SIG-M5 treated with dmso at 0.1 percent for 504 hours (cell line): ENCODE measurements at regions not wholly inside any gene's neighbourhood (a gene's known extent, or its start where the extent isn't known, plus 50 kb on each side); places are given as distances from the start of the nearest gene placed in this dataset.

ENCODE experiments used
- DNase-seq: peaks from one replicate; lab custom pipeline; 2025; ENCODE audit not compliant: unreplicated experiment; lab: John Stamatoyannopoulos, UW

DNA sequence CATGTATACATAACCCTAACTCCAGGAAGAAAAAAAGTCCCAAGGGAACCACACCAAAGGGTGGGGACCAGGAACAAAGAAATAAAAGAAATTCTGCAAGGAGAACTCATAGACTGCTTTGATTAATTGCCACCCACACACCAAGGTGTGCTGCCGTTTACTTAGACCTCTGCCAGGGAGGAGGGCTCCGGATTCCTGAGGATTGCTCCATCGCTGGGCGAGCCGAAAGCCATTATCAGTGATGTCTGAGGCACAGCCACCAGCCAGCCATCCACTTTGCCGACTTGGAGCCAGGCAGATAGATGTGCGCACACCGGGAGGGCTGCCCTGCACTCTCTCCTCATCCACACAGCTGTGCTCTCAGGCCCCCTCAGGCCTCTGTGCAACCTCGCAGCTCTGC lies 272.7 kb upstream of the FOXQ1 start:
- DNase-seq = no peak

DNA sequence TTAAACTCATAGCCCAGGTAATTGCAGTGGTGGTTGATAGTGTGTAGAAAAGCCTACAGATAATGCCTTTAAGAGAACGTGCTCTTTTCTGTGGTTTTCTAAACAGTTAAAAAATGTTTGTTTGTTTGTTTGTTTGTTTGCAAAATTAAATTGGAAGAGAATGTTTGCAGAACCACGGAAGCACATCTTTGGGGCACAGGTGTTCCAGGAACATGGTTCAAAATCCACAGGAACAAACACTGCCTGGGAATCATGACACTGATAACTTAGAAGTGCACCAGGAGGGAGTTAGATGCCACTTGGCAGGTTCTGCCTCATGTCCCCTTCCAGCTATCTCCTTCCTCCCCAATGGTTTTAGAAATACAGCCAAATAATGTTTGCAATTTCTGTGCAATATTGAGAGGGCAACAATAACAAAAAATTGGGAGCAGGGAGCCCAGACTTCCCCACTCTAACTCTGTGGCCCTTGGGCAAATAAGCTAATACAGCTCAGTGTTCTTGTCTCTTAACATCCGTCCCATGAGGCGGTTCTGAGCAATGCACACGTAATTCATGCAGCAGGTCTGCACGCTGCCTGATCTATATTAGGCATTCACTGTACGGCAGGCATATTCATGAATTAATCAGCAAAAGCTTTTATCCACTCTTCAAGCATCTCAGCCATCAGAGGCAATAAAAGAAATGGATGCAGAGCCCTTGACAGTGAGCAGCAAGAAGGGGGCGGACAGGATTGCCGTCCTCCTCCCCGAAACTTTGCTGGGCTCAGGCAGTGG lies 274.3 kb upstream of the FOXQ1 start:
- no peak for DNase-seq

DNA sequence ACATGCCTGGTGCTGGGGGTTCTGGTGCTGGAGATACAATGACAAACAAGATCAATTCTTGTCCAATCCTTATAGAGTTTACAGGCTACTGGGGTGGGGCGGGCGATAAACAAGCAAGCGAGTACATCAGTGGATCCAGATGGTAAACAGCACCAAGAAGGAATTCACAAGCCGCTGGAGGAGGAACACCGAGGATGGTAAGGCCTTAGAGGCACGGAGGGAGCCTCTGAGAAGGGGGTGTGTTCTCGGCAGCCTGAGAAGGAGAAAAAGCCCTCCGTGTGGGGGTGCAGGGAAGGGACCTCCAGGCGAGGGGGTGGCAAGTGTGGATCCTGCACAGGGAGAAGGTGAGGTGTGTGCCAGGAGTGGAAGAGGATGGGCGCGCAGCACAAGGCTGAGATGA lies 276.5 kb upstream of the FOXQ1 start:
- DNase-seq = no peak

DNA sequence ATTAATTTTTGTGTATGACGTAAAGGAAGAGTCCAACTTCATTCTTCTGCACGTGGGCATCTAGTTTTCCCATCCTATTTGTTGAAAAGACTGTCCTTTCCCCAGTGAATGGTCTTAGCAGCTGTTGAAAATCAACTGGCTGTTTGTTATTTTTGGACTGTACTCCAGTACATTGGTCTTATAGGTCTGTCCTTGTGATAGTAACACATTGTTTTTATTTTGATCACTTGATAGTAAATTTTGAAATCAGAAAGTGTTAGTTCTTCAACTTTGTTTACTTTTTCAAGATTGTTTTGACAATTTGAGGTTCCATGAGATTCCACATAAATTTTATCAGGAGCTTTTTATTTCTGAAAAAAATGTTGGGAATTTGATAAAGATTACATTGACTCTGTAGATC lies 280.2 kb upstream of the FOXQ1 start:
- DNase-seq = no peak

DNA sequence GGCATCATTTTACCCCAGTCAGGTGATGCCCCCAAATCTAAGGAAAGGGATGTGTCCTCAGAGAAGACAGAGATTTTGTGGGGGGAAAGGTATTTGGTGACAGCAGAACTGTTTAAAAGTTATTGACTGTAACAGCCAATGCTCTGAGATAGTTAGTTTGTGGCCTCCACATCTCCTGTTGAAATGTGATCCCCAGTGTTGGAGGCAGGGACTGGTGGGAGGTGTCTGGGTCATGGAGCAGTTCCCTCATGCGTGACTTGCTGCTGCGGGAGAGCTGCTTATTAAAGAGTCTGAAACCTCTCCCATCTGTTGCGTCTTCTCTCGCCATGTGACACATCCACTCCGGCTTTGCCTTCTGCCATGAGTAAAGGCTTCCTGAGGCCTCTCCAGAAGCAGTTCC lies 282.8 kb upstream of the FOXQ1 start:
- DNase-seq = no peak

DNA sequence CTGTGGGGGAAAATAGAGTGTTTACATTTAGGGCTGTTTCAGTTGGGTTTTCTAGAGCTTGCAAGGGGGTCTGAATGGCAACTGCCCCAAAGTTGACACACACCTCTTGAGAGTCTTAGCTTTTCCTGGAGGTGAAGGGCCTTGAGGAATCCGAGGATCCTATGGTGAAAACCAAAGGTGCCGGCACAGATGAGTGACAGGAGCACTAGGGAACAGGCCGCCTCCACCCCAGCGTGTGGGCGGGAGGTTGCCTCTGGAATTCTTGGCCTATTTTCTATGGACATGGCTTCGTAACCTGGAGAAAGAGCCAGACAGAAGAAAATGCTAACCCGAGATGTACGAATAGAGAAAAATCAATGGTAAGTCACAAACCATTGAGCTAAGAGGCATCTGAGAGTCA lies 283.2 kb upstream of the FOXQ1 start:
- no peak for DNase-seq

DNA sequence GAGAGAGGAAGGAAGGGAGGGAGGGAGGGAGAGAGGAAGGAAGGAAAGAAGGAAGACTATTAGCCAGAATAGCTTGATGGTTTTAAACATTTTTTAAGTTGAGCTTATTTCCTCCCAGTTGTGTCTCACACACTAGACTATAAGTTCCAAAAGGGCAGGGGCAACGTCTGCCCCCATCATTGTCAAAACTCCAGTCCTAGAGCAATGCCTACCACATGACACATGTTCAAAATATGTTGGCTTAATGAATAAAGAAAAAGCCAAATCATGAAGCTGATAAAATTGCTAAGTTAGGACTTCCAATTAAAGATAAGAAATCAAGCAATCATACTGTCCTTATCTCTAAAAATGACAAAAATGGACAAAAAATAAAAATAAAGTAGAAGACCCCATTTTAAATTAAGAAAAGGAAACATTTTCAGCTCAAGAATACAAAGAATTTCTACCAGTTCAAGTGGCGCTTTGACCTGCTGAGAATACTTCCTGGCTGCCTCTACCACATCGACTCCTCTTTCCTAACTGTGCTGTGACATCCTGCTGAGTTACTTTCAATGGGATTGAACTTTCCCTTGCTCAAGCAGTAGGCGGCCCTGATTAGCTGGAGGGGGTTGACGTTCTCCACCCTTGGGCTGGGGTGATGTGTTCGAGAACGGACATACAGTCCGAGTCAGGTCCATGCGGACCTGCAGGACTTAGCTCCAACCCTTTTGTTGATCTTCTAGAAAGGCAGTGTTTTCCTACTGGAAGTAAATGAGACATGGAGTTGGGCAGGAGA lies 283.9 kb upstream of the FOXQ1 start:
- DNase-seq = no peak

DNA sequence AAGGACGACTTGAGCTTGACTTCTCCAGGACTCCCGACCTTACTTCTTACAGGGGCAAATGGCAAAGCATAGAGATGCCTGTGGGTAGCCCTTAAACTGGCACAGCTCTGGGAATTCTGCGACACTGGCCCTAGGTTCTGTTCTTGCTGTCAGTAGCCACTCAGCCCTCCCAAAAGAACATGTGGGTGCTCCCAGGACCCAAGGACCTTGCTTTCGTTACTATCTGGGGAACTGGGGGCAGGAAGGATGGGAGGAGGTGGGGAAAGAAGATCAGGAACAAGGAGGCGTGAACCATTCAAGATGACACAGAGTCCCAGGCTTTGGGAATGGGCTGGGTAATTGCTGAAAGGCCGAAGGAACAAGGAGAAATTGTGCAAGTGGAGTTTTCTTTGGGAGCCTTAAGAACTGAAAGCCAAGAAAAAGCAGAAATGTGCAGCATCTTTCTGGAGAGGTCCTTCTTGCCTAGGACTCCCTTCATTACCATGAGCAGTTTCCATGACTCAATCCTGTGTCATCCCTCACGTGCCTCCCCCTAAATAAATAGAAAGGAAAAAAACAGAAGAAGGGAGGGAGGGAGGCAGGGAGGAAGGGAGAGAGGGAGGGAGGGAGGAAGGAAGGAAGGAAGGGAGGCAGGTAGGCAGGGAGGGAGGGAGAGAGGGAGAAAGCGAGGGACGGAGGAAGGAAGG lies 284.6 kb upstream of the FOXQ1 start:
- no peak for DNase-seq

DNA sequence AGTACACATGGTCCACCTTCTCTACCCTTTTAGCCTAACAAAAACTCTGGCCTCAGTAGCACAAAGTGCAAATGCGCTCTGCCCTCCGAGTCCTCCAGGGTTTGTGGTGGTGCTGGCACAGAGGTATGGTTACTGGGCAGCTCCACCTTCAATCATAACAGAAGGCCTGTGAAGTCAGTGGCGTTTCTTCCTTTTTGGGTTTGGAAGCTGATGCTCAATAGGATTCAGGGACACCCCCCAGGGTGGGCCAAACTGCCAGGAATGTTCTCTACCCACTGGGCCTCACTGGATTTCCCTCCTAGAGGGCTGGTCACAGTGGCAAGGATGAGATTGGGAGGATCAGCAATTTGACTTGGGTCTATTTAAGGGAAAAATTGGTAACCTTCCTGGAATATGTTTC lies 286.1 kb upstream of the FOXQ1 start:
- DNase-seq = no peak

DNA sequence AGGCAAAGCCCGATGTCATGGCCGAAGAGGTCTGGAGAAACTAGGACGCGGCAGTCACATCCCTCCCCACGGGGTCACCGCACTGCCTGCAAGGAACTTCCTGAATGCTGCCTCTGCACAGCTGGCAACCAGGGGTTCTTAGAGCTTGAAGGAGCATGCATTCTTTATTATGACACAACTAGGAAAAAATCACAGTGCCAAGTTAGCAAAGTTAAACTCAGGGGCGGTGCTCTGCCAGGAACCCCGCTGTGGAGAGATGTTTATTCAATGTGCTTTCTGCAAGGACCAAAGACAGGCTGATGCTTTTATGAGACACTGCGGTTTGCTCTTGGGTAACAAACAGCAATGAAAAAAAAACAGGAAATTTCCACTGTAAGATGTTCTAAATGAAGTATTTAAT lies 287.3 kb upstream of the FOXQ1 start:
- DNase-seq = no peak

DNA sequence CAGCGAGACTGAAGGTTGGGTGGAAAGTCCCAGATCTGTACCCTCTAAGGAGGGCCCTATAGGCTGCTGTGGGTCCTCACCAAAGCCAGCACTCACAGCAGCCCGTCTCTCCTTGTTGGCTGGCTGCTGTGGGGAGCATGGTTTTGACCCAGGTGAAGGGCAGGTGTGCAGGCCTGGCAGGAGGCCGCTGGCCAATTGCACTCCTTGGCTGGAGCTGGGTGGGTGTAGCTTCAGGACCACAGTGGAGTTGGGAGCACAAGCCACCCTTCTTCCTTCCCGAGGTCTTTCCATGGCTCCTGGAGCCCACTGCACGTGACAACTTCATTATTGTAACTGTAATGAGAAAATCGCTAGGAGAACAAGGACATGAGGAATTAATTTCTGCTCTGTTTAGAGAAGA lies 287.7 kb upstream of the FOXQ1 start:
- DNase-seq = no peak

DNA sequence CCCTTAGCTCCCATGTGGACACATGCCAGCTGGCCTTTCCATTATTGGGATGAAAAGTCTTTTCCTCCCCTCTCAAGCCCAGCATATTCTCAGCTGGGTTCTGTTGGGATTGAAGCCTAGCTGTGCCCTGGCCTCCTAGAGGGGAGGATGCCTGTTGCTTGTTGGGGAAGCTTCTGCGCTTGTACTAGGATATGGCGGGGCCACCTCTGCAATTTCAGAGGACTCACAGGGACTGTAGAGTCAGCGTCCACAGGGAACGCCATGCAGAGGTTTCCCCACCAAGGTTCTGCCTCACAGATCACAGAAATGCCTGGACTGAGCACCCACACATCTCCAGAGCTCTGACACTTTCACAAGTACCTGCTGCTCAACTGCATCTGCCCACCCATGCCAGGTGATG lies 288.7 kb upstream of the FOXQ1 start:
- DNase-seq = no peak

DNA sequence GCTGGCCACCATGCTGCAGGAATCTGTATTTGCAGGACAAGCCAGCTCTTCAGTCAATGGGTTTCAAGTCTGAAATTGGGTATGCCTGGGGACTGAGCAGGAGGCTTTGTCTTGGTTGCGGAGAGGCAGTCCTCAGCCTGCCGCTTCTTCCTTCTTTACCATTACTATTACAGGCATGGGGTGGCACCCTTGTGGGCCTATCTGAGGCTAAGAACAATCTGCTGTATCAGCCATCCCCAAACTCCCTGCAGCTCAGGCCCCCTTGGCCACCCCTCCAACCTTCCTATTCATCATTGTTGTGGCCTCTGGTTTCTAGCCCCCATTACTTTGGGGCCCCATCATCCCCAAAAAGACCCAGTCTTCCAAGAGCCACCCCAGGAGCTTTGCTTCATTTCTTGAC lies 289.2 kb upstream of the FOXQ1 start:
- DNase-seq = no peak

DNA sequence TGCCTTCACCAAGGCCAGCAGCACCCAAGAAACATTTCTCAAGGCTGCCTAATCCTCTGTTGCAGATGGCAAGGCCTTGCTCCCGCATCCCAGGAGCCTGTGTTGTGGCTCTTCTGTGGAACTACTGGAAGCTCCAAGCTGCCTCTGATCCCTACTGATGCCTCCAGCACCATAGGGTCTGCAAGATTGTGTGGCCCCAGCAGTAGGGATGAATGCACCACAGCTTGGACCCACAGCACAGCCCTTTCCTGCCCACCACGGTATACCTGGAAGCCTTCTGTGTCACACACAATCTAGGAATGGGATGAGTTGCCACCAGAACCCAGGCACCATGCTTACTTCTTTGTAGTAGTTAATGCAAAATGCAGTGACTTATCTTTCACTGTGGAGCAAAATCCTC lies 291.1 kb upstream of the FOXQ1 start:
- DNase-seq = no peak

DNA sequence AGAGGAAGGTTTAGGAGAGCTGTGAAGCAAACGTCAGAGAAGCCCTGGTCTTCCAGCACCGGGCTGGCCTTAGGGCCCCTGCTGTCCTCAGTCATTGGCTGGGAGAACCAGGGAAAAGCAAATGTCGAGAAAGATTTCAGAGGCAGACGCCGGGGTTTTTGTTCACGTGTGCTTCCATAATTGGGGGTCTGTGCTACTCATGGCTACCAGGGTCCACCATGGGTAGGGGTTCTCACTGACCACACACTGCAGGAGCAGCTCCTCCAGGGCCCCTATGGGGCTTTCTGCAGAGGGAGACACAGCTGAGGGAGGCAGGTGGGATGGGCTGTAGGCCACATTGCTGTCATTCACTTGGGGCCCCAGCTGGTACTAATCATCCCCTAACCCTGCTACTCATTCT lies 291.8 kb upstream of the FOXQ1 start:
- no peak for DNase-seq

DNA sequence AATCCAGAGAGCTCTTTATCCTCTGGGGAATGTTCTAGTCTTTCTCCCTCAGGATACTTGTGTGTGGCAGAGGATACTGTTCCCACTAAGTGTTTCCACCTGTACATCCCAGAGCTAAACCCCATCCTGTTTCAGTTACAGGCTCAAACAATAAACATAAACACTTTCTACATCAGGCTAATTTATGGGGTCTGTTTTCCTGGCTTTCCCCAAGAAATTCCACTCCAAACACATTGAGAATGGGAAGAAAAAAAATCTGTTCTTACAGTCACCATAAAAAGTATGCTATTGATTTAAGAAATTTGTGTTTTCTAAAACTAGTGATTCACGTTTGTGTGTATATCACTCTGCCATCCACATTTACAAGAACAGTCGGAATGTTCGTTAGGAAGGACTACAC lies 293.9 kb upstream of the FOXQ1 start:
- DNase-seq = no peak

DNA sequence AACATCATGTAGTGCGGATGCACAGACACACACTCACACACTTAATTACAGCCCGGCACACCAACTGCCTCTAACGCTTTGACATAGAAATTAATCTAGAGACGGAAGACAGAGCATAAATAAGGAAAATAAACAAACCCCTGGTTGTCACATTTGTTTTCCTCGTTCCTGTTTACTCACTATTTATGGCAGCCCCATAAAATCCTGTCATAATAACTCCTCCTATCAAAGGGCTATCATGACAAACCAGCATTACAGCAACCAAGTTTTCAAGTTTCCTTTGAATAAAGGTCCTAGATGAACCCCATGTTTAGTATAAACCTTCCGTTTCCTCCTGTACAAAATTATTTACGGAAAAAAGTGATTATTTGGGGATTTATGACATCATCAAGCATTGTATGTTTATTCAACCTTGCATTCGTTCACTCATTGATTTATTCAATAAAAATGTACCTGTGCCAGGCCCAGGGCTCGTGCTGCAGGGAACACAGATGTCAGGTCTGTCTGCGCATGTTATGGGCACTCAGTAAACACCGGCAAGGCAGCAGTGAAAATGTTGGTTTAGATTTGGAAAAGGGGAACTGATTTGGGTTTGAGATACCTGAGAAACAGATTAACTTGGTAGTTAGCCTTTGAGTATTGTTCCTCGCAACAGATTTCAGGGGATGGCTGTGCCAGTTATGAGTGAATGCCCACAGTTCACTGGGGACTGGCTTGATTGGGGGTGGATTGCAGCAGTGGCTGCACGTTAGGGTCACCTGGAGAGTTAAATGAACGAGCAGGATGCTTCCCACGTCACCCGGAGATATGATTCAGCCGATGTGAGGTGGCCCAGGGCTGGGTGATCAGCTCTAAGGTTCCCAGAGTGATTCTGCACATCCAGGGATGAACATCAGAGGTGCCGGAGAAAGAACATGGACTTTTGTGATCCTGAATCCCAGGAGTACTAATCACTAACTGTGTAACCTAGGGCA lies 295.3 kb upstream of the FOXQ1 start:
- no peak for DNase-seq

DNA sequence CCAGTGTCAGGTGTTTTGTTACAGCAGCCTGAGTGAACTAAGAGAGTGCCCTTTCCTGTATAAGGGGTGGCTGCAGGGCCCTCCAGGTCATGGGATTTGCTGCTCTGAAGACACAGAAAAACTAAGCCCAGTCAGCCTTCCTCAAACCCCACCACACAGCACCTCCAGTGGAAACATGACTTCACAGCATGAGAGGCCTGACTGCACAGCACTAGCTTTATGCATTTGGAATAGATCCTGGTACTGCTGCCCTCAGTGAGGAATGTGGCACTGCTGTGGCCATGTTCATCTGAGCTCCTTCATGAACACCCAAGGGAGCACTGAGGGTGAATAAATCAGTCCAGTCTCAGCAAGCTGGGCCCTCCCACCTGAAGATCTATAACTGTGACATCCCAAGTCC lies 296.1 kb upstream of the FOXQ1 start:
- DNase-seq = no peak

DNA sequence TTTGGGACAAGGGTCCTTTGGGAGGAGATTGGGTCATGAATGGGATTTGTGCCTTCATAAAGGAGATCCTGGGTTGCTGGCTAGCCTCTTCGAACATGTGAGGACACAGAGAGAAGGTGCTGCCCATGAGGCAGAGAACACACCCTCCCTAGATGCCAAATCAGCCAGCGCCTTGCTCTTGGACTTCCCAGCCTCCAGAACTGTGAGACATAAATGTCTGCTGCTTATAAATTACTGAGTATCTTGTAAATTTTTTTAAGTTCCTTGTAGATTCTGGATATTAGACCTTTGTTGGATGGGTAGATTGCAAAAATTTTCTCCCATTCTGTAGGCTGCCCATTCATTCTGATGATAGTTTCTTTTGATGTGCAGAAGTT lies 297.5 kb upstream of the FOXQ1 start:
- no peak for DNase-seq

DNA sequence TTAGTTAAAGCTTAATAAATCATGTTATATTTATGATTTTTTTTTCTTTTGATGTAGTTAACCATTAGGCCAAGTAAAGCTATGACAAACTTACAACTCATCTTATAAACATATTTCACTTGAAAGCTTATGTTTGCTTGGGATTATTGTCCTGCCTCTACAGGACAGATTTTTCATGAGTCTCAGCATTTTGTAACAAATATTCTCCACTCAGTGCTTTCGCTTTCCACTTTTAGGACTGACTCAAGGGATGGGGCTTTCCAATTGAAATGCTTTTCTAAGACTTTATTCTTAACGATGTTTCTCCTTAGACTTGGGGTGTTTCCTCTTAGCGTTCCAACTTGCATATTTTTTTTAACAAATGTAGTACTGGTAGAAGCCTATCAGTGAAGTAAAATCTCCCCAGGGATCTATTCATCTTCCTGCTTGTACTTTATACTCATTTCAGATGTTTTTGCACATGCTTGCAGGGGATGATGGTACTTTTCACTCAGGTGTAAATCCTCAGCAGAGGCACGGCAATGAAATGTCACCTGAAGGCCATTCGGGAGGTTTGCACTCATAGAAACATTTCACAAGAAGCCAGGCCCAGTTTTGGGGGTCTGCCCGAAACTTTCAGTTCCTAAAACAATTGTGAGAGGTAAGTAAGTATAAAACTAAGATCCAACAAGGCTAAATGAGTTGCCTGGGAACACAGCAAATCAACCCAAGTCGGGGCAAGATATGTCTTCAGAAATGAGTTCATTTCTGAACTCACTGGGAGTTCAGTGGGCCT lies 298.1 kb upstream of the FOXQ1 start:
- no peak for DNase-seq
